ENCODE measurements at regions not wholly inside any gene's neighbourhood (a gene's known extent, or its start where the extent isn't known, plus 50 kb on each side); places are given as distances from the start of the nearest gene placed in this dataset.
"Not testable (repeated sequence)": the region's sequence is repeated elsewhere in the genome, so short reads cannot be mapped to it uniquely, and the experiment has no call there.

- H3K27me3 Mint-ChIP-seq: no peaks in the 10 kb centered on the region
- no peak for DNase-seq
- H3K27ac Mint-ChIP-seq: no peak overlapping the region
- POLR2A ChIA-PET: no interaction called here
- intact Hi-C loops (cut with micrococcal nuclease): no loop called here
- H3K36me3 Mint-ChIP-seq: no peaks in the 10 kb centered on the region
- no peaks in the 10 kb centered on the region for H3K4me1 Mint-ChIP-seq (ENCODE audit: low read depth)
- peaks cover 8% of the 10 kb centered on the region for H3K9me3 Mint-ChIP-seq
- H3K4me3 Mint-ChIP-seq: no peak overlapping the region
- CTCF ChIA-PET: no interaction called here
These were observed 843.2 kb downstream of the KCNA4 start for GRCh38 chr11:29173660-29174062.

GRCh38 chr11:29171360-29171950 lies 845.4 kb downstream of the KCNA4 start:
- Mint-ChIP-seq H3K36me3 (no peaks in the 10 kb centered on the region), H3K4me3 (no peak overlapping the region), H3K27ac (no peak overlapping the region), H3K27me3 (no peaks in the 10 kb centered on the region), H3K4me1 (ENCODE audit: low read depth) (no peaks in the 10 kb centered on the region), H3K9me3 (peaks cover 4% of the 10 kb centered on the region)
- DNase-seq: no peak
- intact Hi-C loops (cut with micrococcal nuclease): no loop called here
- CTCF ChIA-PET: no interaction called here
- POLR2A ChIA-PET: no interaction called here

GRCh38 chr11:29166306-29166705 lies 850.5 kb downstream of the KCNA4 start:
- DNase-seq: no peak
- no peaks in the 10 kb centered on the region for H3K27me3 Mint-ChIP-seq
- no peak overlapping the region for H3K4me3 Mint-ChIP-seq
- no peaks in the 10 kb centered on the region for H3K4me1 Mint-ChIP-seq (ENCODE audit: low read depth)
- CTCF ChIA-PET: no interaction called here
- no peak overlapping the region for H3K27ac Mint-ChIP-seq
- intact Hi-C loops (cut with micrococcal nuclease): no loop called here
- POLR2A ChIA-PET: no interaction called here
- no peaks in the 10 kb centered on the region for H3K36me3 Mint-ChIP-seq
- H3K9me3 Mint-ChIP-seq: peaks cover 4% of the 10 kb centered on the region

GRCh38 chr11:29163231-29163630 lies 853.6 kb downstream of the KCNA4 start:
- Mint-ChIP-seq H3K9me3 (peaks cover 8% of the 10 kb centered on the region), H3K4me3 (no peak overlapping the region), H3K27ac (no peak overlapping the region), H3K4me1 (ENCODE audit: low read depth) (no peaks in the 10 kb centered on the region), H3K36me3 (no peaks in the 10 kb centered on the region), H3K27me3 (no peaks in the 10 kb centered on the region)
- no peak for DNase-seq
- intact Hi-C loops (cut with micrococcal nuclease): no loop called here
- ChIA-PET CTCF (no interaction called here), POLR2A (no interaction called here)

GRCh38 chr11:29162491-29162890 lies 854.3 kb downstream of the KCNA4 start:
- Mint-ChIP-seq H3K36me3 (no peaks in the 10 kb centered on the region), H3K27ac (no peak overlapping the region), H3K9me3 (peaks cover 11% of the 10 kb centered on the region), H3K4me3 (no peak overlapping the region), H3K27me3 (no peaks in the 10 kb centered on the region), H3K4me1 (ENCODE audit: low read depth) (no peaks in the 10 kb centered on the region)
- ChIA-PET POLR2A (no interaction called here), CTCF (no interaction called here)
- intact Hi-C loops (cut with micrococcal nuclease): no loop called here
- no peak for DNase-seq

- Mint-ChIP-seq H3K36me3 (no peaks in the 10 kb centered on the region), H3K27ac (no peak overlapping the region), H3K27me3 (no peaks in the 10 kb centered on the region), H3K4me1 (ENCODE audit: low read depth) (no peaks in the 10 kb centered on the region), H3K9me3 (peaks cover 11% of the 10 kb centered on the region), H3K4me3 (no peak overlapping the region)
- ChIA-PET CTCF (no interaction called here), POLR2A (no interaction called here)
- DNase-seq: no peak
- intact Hi-C loops (cut with micrococcal nuclease): no loop called here
These were observed 855.6 kb downstream of the KCNA4 start for GRCh38 chr11:29161191-29161590.

- POLR2A ChIA-PET: no interaction called here
- no peaks in the 10 kb centered on the region for H3K36me3 Mint-ChIP-seq
- DNase-seq: no peak
- intact Hi-C loops (cut with micrococcal nuclease): loop anchor here (2.0 kb wide), 1 partner anchor 1461 kb away; no protein-coding TSS in a partner anchor
- no peaks in the 10 kb centered on the region for H3K27me3 Mint-ChIP-seq
- no peak overlapping the region for H3K4me3 Mint-ChIP-seq
- H3K9me3 Mint-ChIP-seq: peaks cover 11% of the 10 kb centered on the region
- H3K27ac Mint-ChIP-seq: no peak overlapping the region
- no peaks in the 10 kb centered on the region for H3K4me1 Mint-ChIP-seq (ENCODE audit: low read depth)
- CTCF ChIA-PET: no interaction called here
These were observed 857.0 kb downstream of the KCNA4 start for GRCh38 chr11:29159552-29160465.

GRCh38 chr11:29153078-29153477 lies 863.8 kb downstream of the KCNA4 start:
- intact Hi-C loops (cut with micrococcal nuclease): no loop called here
- no peak overlapping the region for H3K27ac Mint-ChIP-seq
- no peaks in the 10 kb centered on the region for H3K36me3 Mint-ChIP-seq
- no peak for DNase-seq
- ChIA-PET CTCF (no interaction called here), POLR2A (no interaction called here)
- peaks cover 3% of the 10 kb centered on the region for H3K9me3 Mint-ChIP-seq
- H3K4me3 Mint-ChIP-seq: no peak overlapping the region
- no peaks in the 10 kb centered on the region for H3K4me1 Mint-ChIP-seq (ENCODE audit: low read depth)
- H3K27me3 Mint-ChIP-seq: no peaks in the 10 kb centered on the region

GRCh38 chr11:29142573-29142972 lies 874.3 kb downstream of the KCNA4 start:
- DNase-seq; intact Hi-C loops (cut with micrococcal nuclease): not testable (repeated sequence)

GRCh38 chr11:29135504-29135903 lies 881.3 kb downstream of the KCNA4 start:
- Mint-ChIP-seq H3K27ac (no peak overlapping the region), H3K4me3 (no peak overlapping the region), H3K4me1 (ENCODE audit: low read depth) (no peaks in the 10 kb centered on the region), H3K9me3 (peaks cover 7% of the 10 kb centered on the region), H3K27me3 (no peaks in the 10 kb centered on the region), H3K36me3 (no peaks in the 10 kb centered on the region)
- no peak for DNase-seq
- POLR2A ChIA-PET: interaction anchor here (0.6 kb wide), 1 partner anchor 492 kb away, joined by 5 read pairs; no protein-coding TSS in a partner anchor
- intact Hi-C loops (cut with micrococcal nuclease): no loop called here
- CTCF ChIA-PET: no interaction called here

More at GRCh38 chr11:29142573-29142972, 874.3 kb downstream of the KCNA4 start:
- H3K27me3 Mint-ChIP-seq; H3K36me3 Mint-ChIP-seq; H3K4me1 Mint-ChIP-seq (ENCODE audit: low read depth); POLR2A ChIA-PET; H3K4me3 Mint-ChIP-seq; H3K27ac Mint-ChIP-seq; CTCF ChIA-PET: not testable (repeated sequence)
- peaks cover 16% of the 10 kb centered on the region for H3K9me3 Mint-ChIP-seq

- CTCF ChIA-PET: no interaction called here
- Mint-ChIP-seq H3K4me3 (no peak overlapping the region), H3K27me3 (no peaks in the 10 kb centered on the region), H3K9me3 (peaks cover 5% of the 10 kb centered on the region), H3K27ac (no peak overlapping the region), H3K36me3 (no peaks in the 10 kb centered on the region), H3K4me1 (ENCODE audit: low read depth) (no peaks in the 10 kb centered on the region)
- DNase-seq: no peak
- intact Hi-C loops (cut with micrococcal nuclease): no loop called here
- POLR2A ChIA-PET: no interaction called here
These were observed 885.8 kb downstream of the KCNA4 start for GRCh38 chr11:29131055-29131454.

- Mint-ChIP-seq H3K9me3 (peaks cover 5% of the 10 kb centered on the region), H3K4me3 (no peak overlapping the region), H3K27me3 (no peaks in the 10 kb centered on the region), H3K36me3 (no peaks in the 10 kb centered on the region), H3K4me1 (ENCODE audit: low read depth) (no peaks in the 10 kb centered on the region), H3K27ac (no peak overlapping the region)
- ChIA-PET CTCF (no interaction called here), POLR2A (no interaction called here)
- DNase-seq: no peak
- intact Hi-C loops (cut with micrococcal nuclease): no loop called here
These were observed 887.0 kb downstream of the KCNA4 start for GRCh38 chr11:29129844-29130243.

GRCh38 chr11:29127461-29127860 lies 889.4 kb downstream of the KCNA4 start:
- CTCF ChIA-PET: no interaction called here
- H3K27ac Mint-ChIP-seq: no peak overlapping the region

More at GRCh38 chr11:29127461-29127860, 889.4 kb downstream of the KCNA4 start:
- no peak overlapping the region for H3K4me3 Mint-ChIP-seq
- H3K9me3 Mint-ChIP-seq: peaks cover 11% of the 10 kb centered on the region
- H3K4me1 Mint-ChIP-seq (ENCODE audit: low read depth): no peaks in the 10 kb centered on the region
- no peaks in the 10 kb centered on the region for H3K27me3 Mint-ChIP-seq
- DNase-seq: no peak
- POLR2A ChIA-PET: no interaction called here
- no peaks in the 10 kb centered on the region for H3K36me3 Mint-ChIP-seq
- intact Hi-C loops (cut with micrococcal nuclease): no loop called here
